HepG2 (cell line): ENCODE measurements at regions not wholly inside any gene's neighbourhood (a gene's known extent, or its start where the extent isn't known, plus 50 kb on each side); places are given as distances from the start of the nearest gene placed in this dataset.

Experiments used
- BRF2 ChIP-seq: sonication (generic); formaldehyde crosslinking; IDR thresholded peaks from 2 replicates; pipeline ENCODE4 v1.8.1; 2022; ENCODE audit warnings: mild to moderate bottlenecking, missing genetic modification reagents
- CTCF ChIP-seq: sonication (generic); formaldehyde crosslinking; IDR thresholded peaks from 2 replicates; pipeline ENCODE4 v1.5.0; 2020; ENCODE audit warnings: mild to moderate bottlenecking, missing genetic modification reagents, moderate library complexity
- ETV5 ChIP-seq: IDR thresholded peaks from 2 replicates; pipeline ENCODE4 v1.6.1; 2018; ENCODE audit warnings: missing biosample characterization, missing genetic modification reagents, inconsistent platforms, borderline replicate concordance
- FOXJ3 ChIP-seq: sonication (generic); formaldehyde crosslinking; IDR thresholded peaks from 2 replicates; pipeline ENCODE4 v1.4.0; 2020; ENCODE audit warnings: missing genetic modification reagents, mild to moderate bottlenecking, borderline replicate concordance
- GMEB1 ChIP-seq: sonication (generic); formaldehyde crosslinking; IDR thresholded peaks from 2 replicates; pipeline ENCODE4 v1.5.1; 2020; ENCODE audit warnings: missing genetic modification reagents, mild to moderate bottlenecking, borderline replicate concordance
- POLR2AphosphoS5 ChIP-seq: IDR thresholded peaks from 2 replicates; pipeline ENCODE4 v1.6.1; 2012; ENCODE audit warnings: low read depth, low read length
- RAD21 ChIP-seq: fragments of 450-650 bp; formaldehyde crosslinking; IDR thresholded peaks from 2 replicates; pipeline ENCODE4 v1.5.0; 2020; ENCODE audit warnings: mild to moderate bottlenecking
- REXO4 ChIP-seq: sonication (generic); formaldehyde crosslinking; IDR thresholded peaks from 2 replicates; pipeline ENCODE4 v1.8.0; 2022; ENCODE audit warnings: missing genetic modification reagents, mild to moderate bottlenecking, borderline replicate concordance
- ZBTB8A ChIP-seq: sonication (generic); formaldehyde crosslinking; IDR thresholded peaks from 2 replicates; pipeline ENCODE4 v1.4.0; 2020; ENCODE audit warnings: mild to moderate bottlenecking, low read depth, missing genetic modification reagents, borderline replicate concordance
- ZNF12 ChIP-seq: sonication (generic); formaldehyde crosslinking; IDR thresholded peaks from 2 replicates; pipeline ENCODE4 v1.5.0; 2020; ENCODE audit warnings: missing genetic modification reagents
- ZNF235 ChIP-seq: sonication (generic); formaldehyde crosslinking; IDR thresholded peaks from 2 replicates; pipeline ENCODE4 v1.8.1; 2023; ENCODE audit warnings: mild to moderate bottlenecking, missing genetic modification reagents, borderline replicate concordance
- ZNF572 ChIP-seq: sonication (generic); formaldehyde crosslinking; IDR thresholded peaks from 2 replicates; pipeline ENCODE4 v1.5.1; 2020; ENCODE audit warnings: mild to moderate bottlenecking, missing genetic modification reagents

GRCh38 chr13:76326343-76326742 is 559.9 kb downstream of the KCTD12 start:
- TF ChIP-seq REXO4 (no peak), POLR2AphosphoS5 (no peak), GMEB1 (CRISPR knock-in tag) (no peak), ETV5 (CRISPR knock-in tag) (no peak), CTCF (no peak), ZNF572 (no peak), ZNF235 (CRISPR knock-in tag) (no peak), FOXJ3 (no peak), ZNF12 (CRISPR knock-in tag) (no peak), BRF2 (no peak), RAD21 (no peak), ZBTB8A (CRISPR knock-in tag) (no peak)
